Dermis microvascular lymphatic vessel endothelial cell (primary cell): ENCODE measurements at regions not wholly inside any gene's neighbourhood (a gene's known extent, or its start where the extent isn't known, plus 50 kb on each side); places are given as distances from the start of the nearest gene placed in this dataset.
"Not testable (repeated sequence)": the region's sequence is repeated elsewhere in the genome, so short reads cannot be mapped to it uniquely, and the experiment has no call there.

Experiments used
- DNase-seq, 2 donors: peaks; one replicate each; pipeline versions ENCODE4 v3.0.0 to v3.0.0-alpha.2; 2010; ENCODE audit warnings: low read depth in 2 of 2

DNA sequence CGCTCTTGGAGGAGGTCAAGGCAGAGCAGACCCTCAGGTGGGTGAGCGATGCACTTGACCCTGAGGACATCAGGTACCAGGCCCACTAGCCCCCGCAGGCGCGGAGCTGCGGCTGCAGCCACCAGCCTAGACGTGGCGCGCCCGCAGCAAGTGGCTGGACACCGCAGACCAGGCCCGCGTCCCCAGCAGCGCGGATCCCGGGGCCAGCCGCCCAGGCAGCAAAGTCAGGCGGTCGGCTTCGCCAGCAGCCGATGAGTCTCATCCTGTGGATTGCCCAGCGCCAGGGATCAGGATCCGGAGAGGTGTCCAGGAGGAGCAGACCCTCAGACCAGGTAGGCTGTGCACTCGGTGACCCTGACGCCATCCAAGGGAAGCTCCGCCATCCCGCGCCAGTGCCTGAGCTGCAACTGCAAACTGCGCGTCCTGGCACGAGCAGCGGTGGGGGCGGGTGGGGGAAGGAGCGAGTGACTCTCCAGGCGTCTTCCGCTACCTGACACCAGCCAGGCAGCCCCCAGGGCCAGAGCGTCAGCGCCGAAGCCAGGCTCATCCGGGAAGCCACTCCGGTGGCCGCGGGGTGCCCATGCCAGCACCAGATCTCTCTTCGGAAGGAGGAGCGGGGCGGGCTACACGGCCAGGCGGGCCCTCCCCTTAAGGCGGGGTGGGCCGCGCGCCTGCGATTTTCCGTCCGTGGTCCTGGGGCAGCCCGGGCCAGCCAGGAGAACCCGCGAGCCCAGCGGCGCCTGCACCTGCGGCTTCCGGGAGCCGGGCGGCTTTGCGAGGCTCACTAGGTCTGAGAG, 92.6 kb upstream of the THOC3 start:
- DNase-seq: not testable (repeated sequence)

- DNase-seq: not testable (repeated sequence)
These were observed 93.1 kb upstream of the THOC3 start for GRCh38 chr5:176061269-176061622.

GRCh38 chr5:176061660-176062059, 93.5 kb upstream of the THOC3 start:
- not testable (repeated sequence) for DNase-seq

GRCh38 chr5:176066262-176066945, 98.3 kb upstream of the THOC3 start:
- not testable (repeated sequence) for DNase-seq

GRCh38 chr5:176067162-176067561, 99.0 kb upstream of the THOC3 start:
- not testable (repeated sequence) for DNase-seq

DNA sequence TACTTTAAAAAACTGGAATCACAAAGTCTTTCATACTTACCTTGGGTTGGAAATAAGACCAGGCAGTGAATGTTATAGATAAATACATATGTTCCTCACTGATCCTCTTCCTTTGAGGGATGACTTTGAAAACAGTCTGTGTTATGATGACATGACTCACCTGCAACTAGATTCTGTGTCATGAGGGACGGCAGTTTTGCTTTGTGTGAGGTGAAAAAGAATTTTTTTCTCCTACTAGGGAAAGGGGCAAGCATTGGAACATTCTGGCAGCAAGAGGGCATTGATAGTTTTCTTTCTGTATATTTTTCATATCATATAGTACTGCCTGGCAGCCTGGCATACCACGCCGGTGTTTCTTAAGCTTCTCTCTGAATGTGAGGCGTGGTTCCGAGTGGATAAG, 99.8 kb upstream of the THOC3 start:
- not testable (repeated sequence) for DNase-seq

GRCh38 chr5:176073996-176074571, 106.0 kb upstream of the THOC3 start:
- DNase-seq: not testable (repeated sequence)

DNA sequence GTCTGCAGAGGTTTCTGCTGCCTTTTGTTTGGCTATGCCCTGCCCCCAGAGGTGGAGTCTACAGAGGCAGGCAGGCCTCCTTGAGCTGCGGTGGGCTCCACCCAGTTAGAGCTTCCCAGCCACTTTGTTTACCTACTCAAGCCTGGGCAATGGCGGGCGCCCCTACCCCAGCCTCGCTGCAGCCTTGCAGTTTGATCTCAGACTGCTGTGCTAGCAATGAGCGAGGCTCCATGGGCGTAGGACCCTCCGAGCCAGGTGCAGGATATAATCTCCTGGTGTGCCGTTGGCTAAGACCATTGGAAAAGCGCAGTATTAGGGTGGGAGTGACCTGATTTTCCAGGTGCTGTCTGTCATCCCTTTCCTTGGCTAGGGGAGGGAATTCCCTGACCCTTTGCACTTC, 115.6 kb upstream of the THOC3 start:
- not testable (repeated sequence) for DNase-seq

- DNase-seq: not testable (repeated sequence)
These were observed 135.0 kb upstream of the THOC3 start for GRCh38 chr5:176103083-176103482.

DNA sequence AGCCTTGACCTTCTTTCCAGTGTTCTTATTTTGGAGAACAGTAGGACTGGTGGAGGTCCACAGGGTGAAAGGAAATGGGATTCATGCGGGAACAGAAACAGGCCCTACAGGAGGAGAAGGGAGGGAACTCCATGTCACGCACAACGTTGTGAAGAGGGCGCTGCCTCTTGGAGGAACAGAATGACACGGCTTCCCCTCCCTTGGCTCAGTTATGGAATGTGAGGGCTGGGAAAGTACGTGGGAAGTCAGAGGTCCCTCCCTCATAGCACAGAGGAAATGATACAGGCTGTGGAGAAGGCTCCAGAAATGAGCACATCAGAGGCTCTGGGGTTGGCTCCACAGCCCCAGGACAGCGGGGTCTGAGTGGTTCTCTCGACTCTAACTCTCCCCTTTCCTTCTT, 125.3 kb upstream of the SIMC1 start:
- DNase-seq: not testable (repeated sequence)

DNA sequence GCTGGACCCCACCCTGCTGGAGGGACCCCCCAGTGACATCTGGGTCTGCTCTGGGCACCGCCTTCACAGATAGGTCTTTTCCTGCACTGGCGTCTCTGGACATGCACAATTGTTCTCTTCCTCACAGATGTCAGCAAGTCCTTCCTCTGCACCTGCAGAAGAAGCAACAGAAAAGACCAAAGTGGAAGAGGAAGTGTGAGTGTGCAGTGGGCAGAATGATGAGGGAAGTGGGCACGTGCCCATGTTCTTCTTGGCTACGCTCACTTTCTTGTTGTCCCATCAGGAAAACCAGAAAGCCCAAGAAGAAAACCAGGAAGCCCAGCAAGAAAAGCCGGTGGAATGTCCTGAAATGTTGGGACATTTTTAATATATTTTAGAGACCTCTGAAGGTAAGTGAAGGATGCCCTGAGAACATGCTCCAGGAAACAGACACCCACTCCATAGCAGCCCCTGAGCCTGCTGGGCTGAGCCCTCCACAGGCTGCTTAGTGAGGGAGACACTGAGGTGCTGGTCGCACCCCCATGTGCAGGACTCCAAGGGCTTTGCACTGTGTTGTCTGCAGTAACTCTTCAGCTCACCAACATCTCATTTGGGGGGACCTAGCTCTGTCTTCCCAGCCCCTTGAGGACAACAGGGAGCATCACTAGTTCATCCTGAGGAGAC, 124.4 kb upstream of the SIMC1 start:
- DNase-seq: not testable (repeated sequence)

DNA sequence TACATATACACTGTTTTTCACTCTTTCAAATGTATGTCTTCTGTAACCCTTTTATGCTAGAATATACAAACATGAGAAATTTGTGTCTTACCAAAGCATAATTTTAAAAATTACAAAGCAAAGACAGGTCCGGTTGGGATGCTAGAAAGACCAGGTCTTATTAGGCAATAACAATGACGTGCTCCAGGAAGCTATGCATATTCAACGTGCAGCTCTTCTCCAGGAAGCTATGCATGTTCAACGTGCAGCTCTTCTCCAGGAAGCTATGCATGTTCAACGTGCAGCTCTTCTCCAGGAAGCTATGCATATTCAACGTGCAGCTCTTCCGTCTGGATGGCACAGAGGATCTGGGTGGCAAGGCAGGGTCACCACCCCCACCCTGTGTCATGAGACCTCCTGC, 123.4 kb upstream of the SIMC1 start:
- not testable (repeated sequence) for DNase-seq

DNA sequence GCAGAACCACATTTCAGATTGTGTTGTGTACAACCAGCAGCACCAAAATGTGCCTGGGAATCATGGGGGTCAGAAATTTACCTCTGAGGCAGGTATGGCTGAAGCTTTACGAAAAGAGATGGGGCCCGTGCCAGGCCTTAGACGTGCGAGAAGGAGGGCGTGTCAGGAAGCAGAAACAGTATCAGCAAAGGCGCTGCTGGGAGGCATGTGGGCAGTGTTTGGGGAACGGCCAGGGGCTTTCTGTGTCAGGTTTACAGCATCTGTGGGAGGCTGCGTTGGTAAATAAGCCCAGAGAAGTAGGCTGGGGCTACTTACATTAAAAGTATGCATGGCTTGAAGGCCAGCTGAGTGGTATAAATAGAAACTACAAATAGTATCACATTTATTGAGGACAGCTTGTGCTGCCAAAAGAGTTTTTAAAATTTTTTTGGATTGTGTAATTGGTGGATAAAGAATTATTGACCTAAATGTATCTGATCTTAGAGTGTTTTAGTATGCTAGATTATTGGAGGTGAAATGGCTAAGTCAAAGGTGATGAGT, 120.5 kb upstream of the SIMC1 start:
- not testable (repeated sequence) for DNase-seq

DNA sequence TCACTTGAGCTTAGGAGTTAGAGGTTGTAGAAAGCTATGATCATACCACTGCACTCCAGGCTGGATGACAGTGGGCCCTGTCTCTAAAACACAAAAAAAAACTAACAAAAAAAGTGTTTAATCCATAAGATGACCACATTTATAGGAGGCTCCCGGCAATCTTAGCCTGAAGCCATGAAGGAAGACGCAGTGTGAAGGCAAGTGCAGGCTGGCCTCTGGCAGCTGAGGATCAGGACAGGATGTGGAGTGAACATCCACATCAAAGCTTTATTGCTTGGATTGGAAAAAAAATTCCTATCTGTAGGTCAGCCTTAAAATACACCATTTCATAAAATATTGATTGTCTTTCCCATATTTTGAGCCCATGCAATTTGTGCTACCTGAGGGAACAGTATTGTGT, 115.9 kb upstream of the SIMC1 start:
- DNase-seq: not testable (repeated sequence)

DNA sequence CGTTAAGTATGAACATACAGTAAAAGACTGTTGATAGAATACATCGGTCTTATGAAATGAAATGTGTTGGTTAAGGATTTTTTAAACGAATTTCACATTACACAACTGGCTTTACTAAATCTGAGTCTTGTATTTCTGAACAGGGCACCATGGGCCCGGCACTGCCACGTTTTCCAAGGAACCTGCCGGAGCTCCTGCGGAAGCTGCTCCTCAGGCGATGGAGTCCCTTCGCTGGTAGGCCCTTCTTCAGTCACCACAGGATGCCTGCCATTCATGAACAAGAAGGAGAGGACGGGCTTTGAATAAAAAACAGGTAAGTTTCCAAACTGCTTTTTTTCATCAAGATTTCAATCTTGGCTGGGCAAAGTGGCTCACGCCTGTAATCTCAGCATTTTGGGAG, 114.1 kb upstream of the SIMC1 start:
- not testable (repeated sequence) for DNase-seq

- no peak for DNase-seq
These were observed 106.5 kb upstream of the SIMC1 start for GRCh38 chr5:176131771-176132170.

GRCh38 chr5:176132471-176133288, 105.5 kb upstream of the SIMC1 start:
- DNase-seq: no peak

DNA sequence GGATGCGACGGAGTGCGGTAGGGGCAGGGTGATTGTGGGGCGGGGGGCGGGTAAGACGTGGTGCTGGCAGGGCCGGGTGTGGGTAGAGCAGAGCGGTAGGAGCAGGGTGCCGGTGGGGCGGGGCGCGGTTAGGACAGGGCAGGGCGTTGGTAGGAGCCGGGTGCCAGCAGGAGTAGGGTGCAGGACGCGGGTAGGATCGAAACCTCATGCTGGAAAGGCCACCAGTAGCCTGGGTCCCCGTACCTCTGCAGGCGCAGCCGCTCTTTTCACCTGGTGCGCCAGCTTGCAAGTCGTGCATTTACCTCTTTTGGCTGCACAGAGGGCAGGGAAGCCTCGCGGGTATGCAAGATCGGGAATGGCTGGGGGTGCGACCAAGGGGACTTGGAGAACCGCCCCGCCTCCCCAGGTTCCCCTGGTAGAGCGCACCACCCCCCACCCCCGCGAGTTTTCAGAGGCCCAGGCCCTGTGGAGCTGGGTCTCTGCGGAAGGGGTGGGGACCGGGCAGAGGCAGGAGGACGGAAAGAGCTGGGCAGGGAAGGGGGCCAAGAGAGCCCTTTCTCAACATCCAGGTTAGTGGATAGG, 104.8 kb upstream of the SIMC1 start:
- no peak for DNase-seq

- no peak for DNase-seq
These were observed 104.3 kb upstream of the SIMC1 start for GRCh38 chr5:176133877-176134276.

DNA sequence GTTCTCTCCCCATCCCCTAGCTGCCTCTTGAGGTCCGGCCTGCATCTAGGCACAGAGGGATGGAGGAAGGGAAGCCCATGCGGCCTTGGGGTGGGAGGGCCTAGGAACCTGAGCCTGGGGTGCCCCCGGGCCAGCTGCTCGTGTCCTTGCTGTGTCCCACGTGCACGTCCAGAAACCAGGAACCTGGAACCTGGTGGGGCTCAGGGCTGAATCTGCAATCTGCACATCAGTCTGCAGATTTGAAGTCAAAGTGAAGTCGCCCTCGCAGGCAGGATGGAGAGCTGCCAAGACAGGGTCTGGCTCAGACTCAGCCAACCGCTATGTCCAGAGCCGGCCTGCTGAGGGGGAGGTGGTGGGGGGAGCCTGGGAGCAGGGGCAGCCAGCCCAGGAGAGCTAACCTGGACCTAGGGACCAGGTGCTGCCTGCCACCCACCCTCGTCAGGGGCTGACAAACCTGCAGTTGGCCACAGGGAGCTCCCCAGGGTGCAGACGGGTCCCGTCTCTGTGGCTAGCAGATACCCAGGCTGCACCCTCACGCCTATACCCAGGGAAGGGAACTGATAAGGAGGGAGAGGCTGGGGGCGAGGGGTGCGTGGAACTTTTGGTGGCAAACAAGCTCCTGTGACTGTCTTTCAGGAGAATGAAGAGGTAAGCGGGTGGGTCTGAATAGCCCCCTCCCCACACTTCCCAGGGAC, 103.5 kb upstream of the SIMC1 start:
- DNase-seq: no peak
